Effector memory CD8-positive, alpha-beta T cell (primary cell): ENCODE measurements at regions not wholly inside any gene's neighbourhood (a gene's known extent, or its start where the extent isn't known, plus 50 kb on each side); places are given as distances from the start of the nearest gene placed in this dataset.
"Not testable (repeated sequence)": the region's sequence is repeated elsewhere in the genome, so short reads cannot be mapped to it uniquely, and the experiment has no call there.

Experiments used
- ATAC-seq: fragments of 150-1000 bp; cut with Tn5 transposase; replicated peaks from 2 replicates; pipeline ENCODE4 v1.10.0; 2021; ENCODE audit warnings: mild to moderate bottlenecking, moderate library complexity
- DNase-seq, 3 experiments: peaks; one replicate each; pipeline ENCODE4 v3.0.0; 2021
- H3K27ac Mint-ChIP-seq, 2 donors: one replicate each; pipeline ENCODE4 v1.8.0; 2022; ENCODE audit warnings: mild to moderate bottlenecking in 2 of 2, mixed read lengths in 2 of 2, moderate library complexity in 2 of 2
- H3K27me3 Mint-ChIP-seq, 2 donors: one replicate each; pipeline ENCODE4 v1.8.0; 2022; ENCODE audit warnings: mixed read lengths in 2 of 2
- H3K36me3 Mint-ChIP-seq: one replicate; pipeline ENCODE4 v1.8.0; 2022; ENCODE audit warnings: mild to moderate bottlenecking, moderate library complexity, mixed read lengths; ENCODE audit not compliant: insufficient read depth
- H3K4me1 Mint-ChIP-seq, 2 donors: one replicate each; pipeline ENCODE4 v1.8.0; 2022; ENCODE audit warnings: low read depth in 2 of 2, mixed read lengths in 2 of 2
- H3K4me3 Mint-ChIP-seq, 2 donors: one replicate each; pipeline ENCODE4 v1.8.0; 2022; ENCODE audit warnings: mild to moderate bottlenecking in 2 of 2, mixed read lengths in 2 of 2, moderate library complexity in 2 of 2
- H3K9me3 Mint-ChIP-seq, 2 donors: one replicate each; pipeline ENCODE4 v1.8.0; 2022; ENCODE audit warnings: mixed read lengths in 2 of 2

- Mint-ChIP-seq H3K36me3 (no peaks in the 10 kb centered on the region), H3K4me1 (no peaks in the 10 kb centered on the region), H3K27me3 (no peaks in the 10 kb centered on the region), H3K9me3 (peaks cover 5 to 8% of the 10 kb centered on the region in 2 donors), H3K4me3 (no peak overlapping the region), H3K27ac (no peak overlapping the region)
- DNase-seq (no peak), ATAC-seq (no peak)
Observed at GRCh38 chr1:81512252-81513003, 288.3 kb upstream of the ADGRL2 start.

GRCh38 chr1:81511281-81511680, 289.5 kb upstream of the ADGRL2 start:
- H3K4me1 Mint-ChIP-seq, result no peaks in the 10 kb centered on the region
- H3K4me3 Mint-ChIP-seq, result no peak overlapping the region
- DNase-seq, result no peak
- no peaks in the 10 kb centered on the region for H3K36me3 Mint-ChIP-seq
- H3K27me3 Mint-ChIP-seq, result no peaks in the 10 kb centered on the region
- peaks cover 5 to 8% of the 10 kb centered on the region in 2 donors for H3K9me3 Mint-ChIP-seq
- H3K27ac Mint-ChIP-seq, result no peak overlapping the region
- ATAC-seq, result no peak

GRCh38 chr1:81510701-81511100, 290.0 kb upstream of the ADGRL2 start:
- ATAC-seq, result no peak
- H3K27ac Mint-ChIP-seq, result no peak overlapping the region
- no peaks in the 10 kb centered on the region for H3K4me1 Mint-ChIP-seq
- H3K4me3 Mint-ChIP-seq, result no peak overlapping the region
- H3K9me3 Mint-ChIP-seq, result peaks cover 7 to 8% of the 10 kb centered on the region in 2 donors
- no peaks in the 10 kb centered on the region for H3K36me3 Mint-ChIP-seq
- no peaks in the 10 kb centered on the region for H3K27me3 Mint-ChIP-seq
- DNase-seq, result no peak

- ATAC-seq, result no peak
Observed at GRCh38 chr1:81509594-81509993, 291.1 kb upstream of the ADGRL2 start.

GRCh38 chr1:81506699-81507098, 294.0 kb upstream of the ADGRL2 start:
- no peaks in the 10 kb centered on the region for H3K27me3 Mint-ChIP-seq
- ATAC-seq, result no peak
- no peaks in the 10 kb centered on the region for H3K36me3 Mint-ChIP-seq
- H3K9me3 Mint-ChIP-seq, result peaks cover 7 to 8% of the 10 kb centered on the region in 2 donors
- H3K4me3 Mint-ChIP-seq, result no peak overlapping the region
- no peaks in the 10 kb centered on the region for H3K4me1 Mint-ChIP-seq
- no peak overlapping the region for H3K27ac Mint-ChIP-seq
- no peak for DNase-seq

More at GRCh38 chr1:81509594-81509993, 291.1 kb upstream of the ADGRL2 start:
- no peak overlapping the region for H3K4me3 Mint-ChIP-seq
- no peak for DNase-seq
- H3K9me3 Mint-ChIP-seq, result peaks cover 7 to 8% of the 10 kb centered on the region in 2 donors
- H3K4me1 Mint-ChIP-seq, result no peaks in the 10 kb centered on the region
- H3K27ac Mint-ChIP-seq, result no peak overlapping the region
- no peaks in the 10 kb centered on the region for H3K27me3 Mint-ChIP-seq
- H3K36me3 Mint-ChIP-seq, result no peaks in the 10 kb centered on the region

GRCh38 chr1:81505831-81506230, 294.9 kb upstream of the ADGRL2 start:
- Mint-ChIP-seq H3K27ac (no peak overlapping the region), H3K36me3 (no peaks in the 10 kb centered on the region), H3K4me1 (no peaks in the 10 kb centered on the region), H3K4me3 (no peak overlapping the region), H3K27me3 (no peaks in the 10 kb centered on the region), H3K9me3 (peaks cover 7 to 8% of the 10 kb centered on the region in 2 donors)
- no peak for DNase-seq
- ATAC-seq, result no peak

GRCh38 chr1:81504820-81505219, 295.9 kb upstream of the ADGRL2 start:
- not testable (repeated sequence) for H3K27ac Mint-ChIP-seq

GRCh38 chr1:81502705-81503104, 298.0 kb upstream of the ADGRL2 start:
- H3K36me3 Mint-ChIP-seq, DNase-seq, H3K4me3 Mint-ChIP-seq, H3K27me3 Mint-ChIP-seq, H3K27ac Mint-ChIP-seq, H3K9me3 Mint-ChIP-seq, ATAC-seq, H3K4me1 Mint-ChIP-seq: not testable (repeated sequence)

More at GRCh38 chr1:81504820-81505219, 295.9 kb upstream of the ADGRL2 start:
- ATAC-seq, H3K27me3 Mint-ChIP-seq, H3K36me3 Mint-ChIP-seq, H3K4me3 Mint-ChIP-seq, H3K9me3 Mint-ChIP-seq, DNase-seq, H3K4me1 Mint-ChIP-seq: not testable (repeated sequence)

- H3K4me3 Mint-ChIP-seq, H3K27ac Mint-ChIP-seq, H3K36me3 Mint-ChIP-seq, H3K27me3 Mint-ChIP-seq, H3K4me1 Mint-ChIP-seq, H3K9me3 Mint-ChIP-seq, DNase-seq: not testable (repeated sequence)
- peak; percentile 56 for ATAC-seq
Observed at GRCh38 chr1:81501485-81501884, 299.2 kb upstream of the ADGRL2 start.

GRCh38 chr1:81499487-81499886, 301.2 kb upstream of the ADGRL2 start:
- no peaks in the 10 kb centered on the region for H3K4me1 Mint-ChIP-seq
- DNase-seq (no peak), ATAC-seq (no peak)
- H3K4me3 Mint-ChIP-seq, result no peak overlapping the region
- H3K9me3 Mint-ChIP-seq, result peaks cover 0 to 1% of the 10 kb centered on the region in 2 donors
- H3K27me3 Mint-ChIP-seq, result no peaks in the 10 kb centered on the region
- H3K36me3 Mint-ChIP-seq, result no peaks in the 10 kb centered on the region
- no peak overlapping the region for H3K27ac Mint-ChIP-seq

GRCh38 chr1:81498471-81499462, 302.0 kb upstream of the ADGRL2 start:
- Mint-ChIP-seq H3K27ac (no peak overlapping the region), H3K9me3 (peaks cover 0 to 1% of the 10 kb centered on the region in 2 donors), H3K36me3 (no peaks in the 10 kb centered on the region), H3K27me3 (no peaks in the 10 kb centered on the region), H3K4me1 (no peaks in the 10 kb centered on the region), H3K4me3 (no peak overlapping the region)
- no peak for ATAC-seq
- DNase-seq, result no peak

- no peak for DNase-seq
- ATAC-seq, result no peak
- Mint-ChIP-seq H3K27ac (no peak overlapping the region), H3K9me3 (peaks cover 0 to 4% of the 10 kb centered on the region in 2 donors), H3K36me3 (no peaks in the 10 kb centered on the region), H3K27me3 (no peaks in the 10 kb centered on the region), H3K4me3 (no peak overlapping the region), H3K4me1 (no peaks in the 10 kb centered on the region)
Observed at GRCh38 chr1:81496349-81496748, 304.4 kb upstream of the ADGRL2 start.

- H3K36me3 Mint-ChIP-seq, result no peaks in the 10 kb centered on the region
- peaks cover 7 to 13% of the 10 kb centered on the region in 2 donors for H3K9me3 Mint-ChIP-seq
- ATAC-seq (no peak), DNase-seq (no peak)
- no peak overlapping the region for H3K4me3 Mint-ChIP-seq
- no peaks in the 10 kb centered on the region for H3K27me3 Mint-ChIP-seq
- H3K27ac Mint-ChIP-seq, result no peak overlapping the region
- no peaks in the 10 kb centered on the region for H3K4me1 Mint-ChIP-seq
Observed at GRCh38 chr1:81493102-81493869, 307.4 kb upstream of the ADGRL2 start.
